ENCODE measurements at regions not wholly inside any gene's neighbourhood (a gene's known extent, or its start where the extent isn't known, plus 50 kb on each side); places are given as distances from the start of the nearest gene placed in this dataset.
"Not testable (repeated sequence)": the region's sequence is repeated elsewhere in the genome, so short reads cannot be mapped to it uniquely, and the experiment has no call there.

DNA sequence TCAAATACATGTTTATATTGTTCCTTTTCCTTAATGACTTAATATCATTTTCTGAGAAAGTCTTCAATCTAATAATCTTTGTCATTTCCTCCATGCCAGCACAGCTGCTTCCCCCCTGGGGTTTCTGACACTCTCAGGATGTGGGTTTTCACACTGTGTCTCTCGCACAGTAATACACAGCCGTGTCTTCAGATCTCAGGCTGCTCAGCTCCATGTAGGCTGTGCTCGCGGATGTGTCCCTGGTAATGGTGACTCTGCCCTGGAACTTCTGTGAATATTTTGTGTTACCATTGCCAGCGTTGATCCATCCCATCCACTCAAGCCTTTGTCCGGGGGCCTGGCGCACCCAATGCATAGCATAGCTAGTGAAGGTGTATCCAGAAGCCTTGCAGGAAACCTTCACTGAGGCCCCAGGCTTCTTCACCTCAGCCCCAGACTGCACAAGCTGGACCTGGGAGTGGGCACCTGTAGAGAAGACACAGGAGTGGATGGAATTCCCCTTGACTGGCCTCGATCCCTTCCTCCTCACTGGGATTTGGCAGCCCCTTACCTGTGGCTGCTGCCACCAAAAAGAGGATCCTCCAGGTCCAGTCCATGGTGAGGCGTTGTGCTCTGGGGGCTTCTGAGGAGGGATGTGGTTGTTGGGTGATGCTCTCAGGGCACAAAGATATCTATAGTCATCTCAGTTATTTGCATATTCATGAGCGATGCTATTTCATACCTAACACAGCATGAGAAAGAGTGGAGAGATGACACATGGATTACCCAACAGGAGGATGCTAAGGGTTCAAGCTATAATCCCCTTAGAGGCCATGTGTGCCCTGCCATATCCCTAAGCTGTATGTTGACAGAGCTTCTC, 478.8 kb downstream of the TMEM121 start:
- TF ChIP-seq, protein P1, sequence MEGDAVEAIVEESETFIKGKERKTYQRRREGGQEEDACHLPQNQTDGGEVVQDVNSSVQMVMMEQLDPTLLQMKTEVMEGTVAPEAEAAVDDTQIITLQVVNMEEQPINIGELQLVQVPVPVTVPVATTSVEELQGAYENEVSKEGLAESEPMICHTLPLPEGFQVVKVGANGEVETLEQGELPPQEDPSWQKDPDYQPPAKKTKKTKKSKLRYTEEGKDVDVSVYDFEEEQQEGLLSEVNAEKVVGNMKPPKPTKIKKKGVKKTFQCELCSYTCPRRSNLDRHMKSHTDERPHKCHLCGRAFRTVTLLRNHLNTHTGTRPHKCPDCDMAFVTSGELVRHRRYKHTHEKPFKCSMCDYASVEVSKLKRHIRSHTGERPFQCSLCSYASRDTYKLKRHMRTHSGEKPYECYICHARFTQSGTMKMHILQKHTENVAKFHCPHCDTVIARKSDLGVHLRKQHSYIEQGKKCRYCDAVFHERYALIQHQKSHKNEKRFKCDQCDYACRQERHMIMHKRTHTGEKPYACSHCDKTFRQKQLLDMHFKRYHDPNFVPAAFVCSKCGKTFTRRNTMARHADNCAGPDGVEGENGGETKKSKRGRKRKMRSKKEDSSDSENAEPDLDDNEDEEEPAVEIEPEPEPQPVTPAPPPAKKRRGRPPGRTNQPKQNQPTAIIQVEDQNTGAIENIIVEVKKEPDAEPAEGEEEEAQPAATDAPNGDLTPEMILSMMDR (IDR thresholded peaks at IDR 0.05): not testable (repeated sequence)
- not testable (repeated sequence) for TF ChIP-seq EZH2 (IDR thresholded peaks at IDR 0.05; ENCODE audit: borderline replicate concordance, insufficient read depth, low read depth, low read length, poor library complexity, severe bottlenecking)
